K562 (cell line): ENCODE measurements at regions not wholly inside any gene's neighbourhood (a gene's known extent, or its start where the extent isn't known, plus 50 kb on each side); places are given as distances from the start of the nearest gene placed in this dataset.

ENCODE experiments used
- ATAC-seq: fragments of 200-7000 bp; cut with Tn5 transposase; 3 replicates; pipeline ENCODE4 v1.9.1; 2020; ENCODE audit warnings: moderate library complexity
- BruUV-seq: library from RNA; stranded (reverse); fragments of 400-500 nt; replicated peaks from 2 replicates; lab custom pipeline; 2021; lab: Mats Ljungman, UMichigan
- CTCF ChIA-PET: fragments of 300-600 bp; formaldehyde crosslinking; extraction: SDS; loops from one replicate; lab custom pipeline; 2021; ENCODE audit warnings: low intra/inter-chr PET ratio; lab: Yijun Ruan, JAX
- POLR2A ChIA-PET: fragments of 300-600, 350-650 bp; sonication (Branson Sonifier 250); formaldehyde crosslinking; extraction: SDS; loops from one replicate; lab custom pipeline; 2021; ENCODE audit warnings: antibody characterized with exemption, inconsistent platforms; lab: Yijun Ruan, JAX
- DNase-seq, 4 experiments: peaks; one replicate each; pipeline versions ENCODE4 v3.0.0 to v3.0.0-alpha.2; 2011 to 2018; ENCODE audit warnings: low spot score in 3 of 4, mixed read lengths in 3 of 4; ENCODE audit errors: extremely low read depth in 1 of 4
- FAIRE-seq: peaks from 2 replicates; lab custom pipeline; 2011; peaks lifted over from hg19 to GRCh38; lab: Jason Lieb, UNC
- H2AFZ ChIP-seq: 2 replicates; pipeline ENCODE4 v1.6.0; 2011; ENCODE audit warnings: low read depth, low read length, control low read depth, inconsistent platforms
- H3K27ac ChIP-seq: fragments of 200-600 bp; 3 replicates; pipeline ENCODE4 v1.8.0; 2011; ENCODE audit warnings: low read depth, mild to moderate bottlenecking, control low read depth, inconsistent platforms, low read length, moderate library complexity, mixed read lengths; ENCODE audit errors: extremely low read depth
- H3K27me3 ChIP-seq, 2 experiments: fragments of 300-600 bp in 1 of 2; 2 replicates in 1 of 2; 3 replicates in 1 of 2; pipeline versions ENCODE4 v1.6.0 to v1.8.0; 2011; ENCODE audit warnings: inconsistent platforms in 2 of 2, low read length in 2 of 2, mild to moderate bottlenecking in 1 of 2, mixed read lengths in 1 of 2, moderate library complexity in 1 of 2; ENCODE audit not compliant: control insufficient read depth in 2 of 2, insufficient read depth in 2 of 2
- H3K36me3 ChIP-seq: fragments of 300-600 bp; 3 replicates; pipeline ENCODE4 v1.8.0; 2011; ENCODE audit warnings: mild to moderate bottlenecking, low read length, inconsistent platforms; ENCODE audit not compliant: control insufficient read depth, insufficient read depth
- H3K4me1 ChIP-seq, 2 experiments: fragments of 200-600 bp in 1 of 2; replicated peaks in 1 of 2; 2 replicates in 1 of 2; 3 replicates in 1 of 2; pipeline versions ENCODE4 v1.5.1 to v1.8.0; 2011; ENCODE audit warnings: inconsistent platforms in 2 of 2, low read length in 2 of 2, mild to moderate bottlenecking in 1 of 2, mixed read lengths in 1 of 2, moderate library complexity in 1 of 2; ENCODE audit not compliant: control insufficient read depth in 2 of 2, insufficient read depth in 2 of 2
- H3K4me2 ChIP-seq: 2 replicates; pipeline ENCODE4 v1.6.1; 2011; ENCODE audit warnings: low read length, control low read depth, inconsistent platforms, mixed read lengths; ENCODE audit not compliant: insufficient read depth
- H3K4me3 ChIP-seq: fragments of 200-600 bp; sonication (generic), shearing (Covaris generic); 2 replicates; pipeline ENCODE4 v1.5.1; 2016; ENCODE audit warnings: control low read depth, inconsistent platforms
- H3K79me2 ChIP-seq: fragments of 200-600 bp; 3 replicates; pipeline ENCODE4 v1.8.0; 2011; ENCODE audit warnings: low read length, inconsistent platforms; ENCODE audit not compliant: control insufficient read depth, insufficient read depth
- H3K9ac ChIP-seq, 2 experiments: 2 replicates each; pipeline versions ENCODE4 v1.6.0 to v1.6.1; 2011; ENCODE audit warnings: low read depth in 2 of 2, low read length in 2 of 2, control low read depth in 1 of 2, inconsistent platforms in 1 of 2, mild to moderate bottlenecking in 1 of 2, mixed read lengths in 1 of 2; ENCODE audit not compliant: insufficient read depth in 1 of 2
- H3K9me1 ChIP-seq: one replicate; pipeline ENCODE4 v1.6.0; 2011; ENCODE audit warnings: inconsistent platforms, mild to moderate bottlenecking, low read length, moderate library complexity; ENCODE audit not compliant: control insufficient read depth, insufficient read depth
- H3K9me3 ChIP-seq: replicated peaks from 2 replicates; pipeline ENCODE4 v1.5.1; 2011; ENCODE audit warnings: low read depth, low read length, inconsistent platforms; ENCODE audit not compliant: control insufficient read depth, insufficient read depth
- H4K20me1 ChIP-seq: replicated peaks from 2 replicates; pipeline ENCODE4 v1.6.1; 2011; ENCODE audit warnings: low read length, inconsistent platforms, mixed read lengths; ENCODE audit not compliant: control insufficient read depth, insufficient read depth
- BCOR ChIP-seq: fragments of 450-650 bp; IDR thresholded peaks from 2 replicates; pipeline ENCODE4 v1.6.1; 2016
- BRD9 ChIP-seq: fragments of 450-650 bp; IDR thresholded peaks from 2 replicates; pipeline ENCODE4 v1.6.1; 2018; ENCODE audit warnings: low read depth; ENCODE audit not compliant: partially characterized antibody
- CUX1 ChIP-seq: fragments of 200-800 bp; sonication (Bioruptor generic); IDR thresholded peaks from 2 replicates; pipeline ENCODE4 v1.6.1; 2016; ENCODE audit warnings: missing genetic modification characterization, missing compliant biosample characterization
- GABPB1 ChIP-seq: sonication (generic); formaldehyde crosslinking; IDR thresholded peaks from 2 replicates; pipeline ENCODE4 v1.8.0; 2022; ENCODE audit warnings: mild to moderate bottlenecking, missing genetic modification reagents
- HMGXB4 ChIP-seq: sonication (generic); formaldehyde crosslinking; IDR thresholded peaks from 2 replicates; pipeline ENCODE4 v1.8.1; 2023; ENCODE audit warnings: mild to moderate bottlenecking, missing genetic modification reagents
- MAX ChIP-seq: sonication (generic); formaldehyde crosslinking; IDR thresholded peaks from 2 replicates; pipeline ENCODE4 v1.9.0; 2022; ENCODE audit warnings: mild to moderate bottlenecking, missing genetic modification reagents
- MEF2D ChIP-seq: conservative IDR thresholded peaks from 2 replicates; pipeline ENCODE4 v1.6.1; 2016; ENCODE audit warnings: low read depth, missing genetic modification characterization, missing compliant biosample characterization
- RNF2 ChIP-seq: sonication (generic); IDR thresholded peaks from 2 replicates; pipeline ENCODE4 v1.6.1; 2016
- SNIP1 ChIP-seq: fragments of 450-650 bp; IDR thresholded peaks from 2 replicates; pipeline ENCODE4 v1.7.1; 2017; ENCODE audit warnings: low read depth, mild to moderate bottlenecking
- ZFP91 ChIP-seq: sonication (generic); formaldehyde crosslinking; IDR thresholded peaks from 2 replicates; pipeline ENCODE4 v1.8.0; 2022; ENCODE audit warnings: mild to moderate bottlenecking, missing genetic modification reagents
- ZNF134 ChIP-seq: fragments of 250-450 bp; sonication (Bioruptor Pico); conservative IDR thresholded peaks from 2 replicates; pipeline ENCODE4 v1.4.0; 2020
- ZNF184 ChIP-seq: sonication (generic); formaldehyde crosslinking; IDR thresholded peaks from 2 replicates; pipeline ENCODE4 v1.5.0; 2020; ENCODE audit warnings: missing genetic modification reagents
- ZNF24 ChIP-seq: fragments of 450-650 bp; IDR thresholded peaks from 2 replicates; pipeline ENCODE4 v1.6.1; 2016
- WGBS: fragments of 100-300 bp; shearing (Covaris generic); methylation state at CpG from one replicate; pipeline ENCODE4 v1.1.6; 2016; ENCODE audit warnings: low coverage, mixed read lengths; ENCODE audit not compliant: insufficient coverage; ENCODE audit errors: missing lambda C conversion rate; 5-methylcytosine and 5-hydroxymethylcytosine counted together
- in situ Hi-C: fragments of 300-500 bp; cut with MboI; formaldehyde crosslinking; loops from 4 replicates; pipeline ENCODE4 v1.15.0; 2018; ENCODE audit warnings: inconsistent platforms, mixed read lengths
- intact Hi-C: fragments of 100-400 bp; cut with micrococcal nuclease; formaldehyde crosslinking; loops from 2 replicates; pipeline ENCODE4 v1.14.2; 2022

GRCh38 chr5:2167671-2168070, 284.9 kb upstream of the IRX4 start:
- H3K36me3 ChIP-seq, result no peaks in the 10 kb centered on the region
- ATAC-seq (no peak), DNase-seq (no peak), FAIRE-seq (no peak)
- H4K20me1 ChIP-seq, result peaks cover 4% of the 10 kb centered on the region
- CTCF ChIA-PET, result no interaction called here
- H3K4me2 ChIP-seq, result no peak overlapping the region
- BruUV-seq, result no TSS peak
- intact Hi-C loops, result no loop called here
- H3K9ac ChIP-seq, result no peak overlapping the region
- no peak overlapping the region for H3K27ac ChIP-seq
- no peaks in the 10 kb centered on the region for H3K9me1 ChIP-seq
- POLR2A ChIA-PET, result interaction anchor here (0.6 kb wide), 1 partner anchor 36 kb away, joined by 3 read pairs; no protein-coding TSS in a partner anchor
- no peak overlapping the region for H2AFZ ChIP-seq
- in situ Hi-C loops, result no loop called here
- H3K9me3 ChIP-seq, result no peaks in the 10 kb centered on the region
- H3K4me1 ChIP-seq, result peaks cover 0 to 3% of the 10 kb centered on the region in 2 experiments; a peak in 1 of 5 replicates
- peaks cover 39 to 85% of the 10 kb centered on the region in 2 experiments; a peak in 4 of 5 replicates for H3K27me3 ChIP-seq
- no peak overlapping the region for H3K4me3 ChIP-seq
- 0% methylated on average over 11 of the region's 11 CpGs for WGBS
- TF ChIP-seq ZNF24 (no peak), ZNF184 (no peak), GABPB1 (CRISPR knock-in tag) (no peak), ZFP91 (CRISPR knock-in tag) (no peak), BRD9 (no peak), HMGXB4 (no peak), MEF2D (tag) (no peak), RNF2 (no peak), BCOR (no peak), MAX (no peak), ZNF134 (no peak), CUX1 (CRISPR knock-in tag) (no peak), SNIP1 (no peak)
- no peaks in the 10 kb centered on the region for H3K79me2 ChIP-seq
